ENCODE measurements at regions not wholly inside any gene's neighbourhood (a gene's known extent, or its start where the extent isn't known, plus 50 kb on each side); places are given as distances from the start of the nearest gene placed in this dataset.

DNA sequence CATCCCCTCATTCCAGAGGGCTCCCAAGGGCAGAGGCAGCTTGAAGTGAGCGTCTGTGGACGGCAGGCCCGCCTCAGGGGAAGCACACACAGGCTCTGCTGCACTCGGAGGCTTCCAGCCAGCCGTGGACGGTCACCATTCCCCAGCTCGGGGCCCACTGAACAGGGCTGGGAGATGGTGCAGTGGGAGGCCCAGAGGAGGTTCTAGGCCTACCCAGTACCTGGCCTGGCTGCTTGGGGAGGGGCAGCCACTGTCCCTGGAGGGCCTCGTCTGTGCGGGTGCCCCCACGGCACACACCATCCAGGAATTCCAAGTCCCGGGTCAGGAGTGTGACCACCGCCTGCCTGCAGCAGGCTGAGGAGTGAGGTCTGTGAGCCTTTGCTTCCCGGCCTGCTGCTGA lies 80.4 kb downstream of the SIK1 start:
- no peaks in the 10 kb centered on the region for H3F3A ChIP-seq (ENCODE audit: low read depth)
- H3K4me3 ChIP-seq (ENCODE audit: low read length, poor library complexity, severe bottlenecking) = peak overlapping the region; percentile 16
- H3K36me3 ChIP-seq (ENCODE audit: insufficient read depth, low read length) = no peaks in the 10 kb centered on the region
- peak overlapping the region; percentile 69 for H3K9ac ChIP-seq (ENCODE audit: low read depth, low read length, poor library complexity, severe bottlenecking)
- no peaks in the 10 kb centered on the region for H3K27me3 ChIP-seq (ENCODE audit: insufficient read depth, low read length, poor library complexity, severe bottlenecking)
- peak overlapping the region; percentile 75 for H2AFZ ChIP-seq (ENCODE audit: low read length)
- H3K4me2 ChIP-seq (ENCODE audit: low read depth, low read length, poor library complexity, severe bottlenecking) = peak overlapping the region; percentile 22
- H3K79me2 ChIP-seq (ENCODE audit: insufficient read depth, low read length) = no peaks in the 10 kb centered on the region
- H3K9me2 ChIP-seq (replicated peaks; ENCODE audit: low read depth, low read length) = no peaks in the 10 kb centered on the region
- no peaks in the 10 kb centered on the region for H4K20me1 ChIP-seq (ENCODE audit: insufficient read depth, low read length, poor library complexity, severe bottlenecking)
- H3K9me3 ChIP-seq (ENCODE audit: insufficient read depth, low read depth, low read length) = no peaks in the 10 kb centered on the region
- TF ChIP-seq EZH2phosphoT487 (IDR thresholded peaks at IDR 0.05; ENCODE audit: borderline replicate concordance) = no peak
- TF ChIP-seq, protein P1, sequence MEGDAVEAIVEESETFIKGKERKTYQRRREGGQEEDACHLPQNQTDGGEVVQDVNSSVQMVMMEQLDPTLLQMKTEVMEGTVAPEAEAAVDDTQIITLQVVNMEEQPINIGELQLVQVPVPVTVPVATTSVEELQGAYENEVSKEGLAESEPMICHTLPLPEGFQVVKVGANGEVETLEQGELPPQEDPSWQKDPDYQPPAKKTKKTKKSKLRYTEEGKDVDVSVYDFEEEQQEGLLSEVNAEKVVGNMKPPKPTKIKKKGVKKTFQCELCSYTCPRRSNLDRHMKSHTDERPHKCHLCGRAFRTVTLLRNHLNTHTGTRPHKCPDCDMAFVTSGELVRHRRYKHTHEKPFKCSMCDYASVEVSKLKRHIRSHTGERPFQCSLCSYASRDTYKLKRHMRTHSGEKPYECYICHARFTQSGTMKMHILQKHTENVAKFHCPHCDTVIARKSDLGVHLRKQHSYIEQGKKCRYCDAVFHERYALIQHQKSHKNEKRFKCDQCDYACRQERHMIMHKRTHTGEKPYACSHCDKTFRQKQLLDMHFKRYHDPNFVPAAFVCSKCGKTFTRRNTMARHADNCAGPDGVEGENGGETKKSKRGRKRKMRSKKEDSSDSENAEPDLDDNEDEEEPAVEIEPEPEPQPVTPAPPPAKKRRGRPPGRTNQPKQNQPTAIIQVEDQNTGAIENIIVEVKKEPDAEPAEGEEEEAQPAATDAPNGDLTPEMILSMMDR (conservative IDR thresholded peaks at IDR 0.05; ENCODE audit: low read length) = no peak
- H3K4me1 ChIP-seq (ENCODE audit: insufficient read depth, low read length, poor library complexity, severe bottlenecking) = peaks cover 7% of the 10 kb centered on the region

DNA sequence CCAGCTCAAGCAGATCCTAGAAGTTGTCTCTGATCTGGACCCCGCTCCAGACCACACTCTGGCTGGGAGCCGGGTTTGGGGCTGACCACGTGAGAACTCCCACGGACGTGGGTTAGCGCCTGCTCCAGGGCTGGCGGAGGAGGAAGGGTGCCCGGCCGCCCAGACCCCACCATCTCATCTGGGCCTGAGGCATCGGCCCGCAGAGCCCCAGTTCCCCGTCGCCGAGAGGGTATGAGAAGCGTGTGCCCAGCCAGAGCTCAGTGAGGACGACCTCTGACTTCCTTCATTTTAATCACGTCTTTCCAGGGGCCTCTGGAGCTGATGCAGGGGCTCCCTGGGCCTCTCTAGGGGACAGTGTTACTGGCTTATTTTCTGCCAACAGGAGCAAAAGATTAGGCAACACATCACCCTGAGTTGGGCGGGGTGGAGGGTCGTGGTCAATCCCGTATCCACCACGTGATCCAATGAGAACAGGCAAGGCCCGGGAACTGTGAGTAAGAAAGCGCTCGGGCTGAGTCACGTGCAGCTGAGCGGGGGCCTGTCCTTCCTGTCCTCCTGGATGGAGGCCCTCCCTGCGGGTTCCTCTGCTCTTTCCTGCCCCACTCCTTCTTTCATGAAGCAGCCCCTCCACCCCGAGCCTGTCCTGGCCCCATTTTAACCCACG lies 81.1 kb downstream of the SIK1 start:
- Histone ChIP-seq H3K27me3 (ENCODE audit: insufficient read depth, low read length, poor library complexity, severe bottlenecking) (no peaks in the 10 kb centered on the region), H3K9me2 (replicated peaks; ENCODE audit: low read depth, low read length) (no peaks in the 10 kb centered on the region), H2AFZ (ENCODE audit: low read length) (peak overlapping the region; percentile 75), H3K4me1 (ENCODE audit: insufficient read depth, low read length, poor library complexity, severe bottlenecking) (peaks cover 7% of the 10 kb centered on the region), H4K20me1 (ENCODE audit: insufficient read depth, low read length, poor library complexity, severe bottlenecking) (no peaks in the 10 kb centered on the region), H3K36me3 (ENCODE audit: insufficient read depth, low read length) (no peaks in the 10 kb centered on the region), H3K4me2 (ENCODE audit: low read depth, low read length, poor library complexity, severe bottlenecking) (peak overlapping the region; percentile 22), H3K79me2 (ENCODE audit: insufficient read depth, low read length) (no peaks in the 10 kb centered on the region), H3K4me3 (ENCODE audit: low read length, poor library complexity, severe bottlenecking) (no peak overlapping the region), H3F3A (ENCODE audit: low read depth) (no peaks in the 10 kb centered on the region), H3K9ac (ENCODE audit: low read depth, low read length, poor library complexity, severe bottlenecking) (peak overlapping the region; percentile 69), H3K9me3 (ENCODE audit: insufficient read depth, low read depth, low read length) (no peaks in the 10 kb centered on the region)
- no peak for TF ChIP-seq EZH2phosphoT487 (IDR thresholded peaks at IDR 0.05; ENCODE audit: borderline replicate concordance)
- TF ChIP-seq, protein P1 (conservative IDR thresholded peaks at IDR 0.05; ENCODE audit: low read length) = no peak

DNA sequence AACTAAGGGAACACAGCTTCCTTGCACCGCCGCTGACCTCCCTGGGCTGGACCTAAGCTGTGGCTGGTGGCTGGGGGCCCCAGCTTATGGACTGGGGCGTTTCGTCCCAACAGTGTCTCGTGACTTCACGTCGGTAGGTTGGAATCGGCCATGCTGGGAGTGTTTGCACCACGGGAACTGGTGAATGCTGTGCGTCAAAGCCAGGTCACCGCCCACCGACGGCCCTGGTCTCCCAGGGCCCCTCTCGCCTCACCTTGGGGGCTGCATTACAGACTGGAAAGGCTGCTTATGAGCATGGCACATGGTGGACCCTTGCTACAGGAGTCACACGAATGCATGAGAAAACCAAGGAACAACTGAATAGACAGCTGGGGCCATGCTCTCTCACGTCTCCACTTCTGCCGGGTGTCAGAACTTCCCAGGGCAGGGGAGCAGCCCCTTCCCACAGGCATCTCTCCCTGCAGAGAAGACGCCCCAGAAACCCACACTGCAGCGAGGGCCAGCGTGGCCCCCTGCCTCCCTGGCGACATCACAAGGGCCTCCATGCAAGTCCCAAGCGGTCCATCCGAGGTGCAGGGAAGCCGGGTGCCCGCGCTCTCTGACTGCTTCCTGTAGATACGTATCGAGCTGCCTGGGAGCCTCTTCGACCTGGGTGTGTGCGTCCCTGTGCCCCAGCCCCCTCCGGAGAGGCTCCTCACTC lies 81.7 kb downstream of the SIK1 start:
- no peak overlapping the region for H3K4me3 ChIP-seq (ENCODE audit: low read length, poor library complexity, severe bottlenecking)
- no peaks in the 10 kb centered on the region for H3K9me3 ChIP-seq (ENCODE audit: insufficient read depth, low read depth, low read length)
- H3F3A ChIP-seq (ENCODE audit: low read depth) = no peaks in the 10 kb centered on the region
- H3K4me2 ChIP-seq (ENCODE audit: low read depth, low read length, poor library complexity, severe bottlenecking) = no peak overlapping the region
- H3K9me2 ChIP-seq (replicated peaks; ENCODE audit: low read depth, low read length) = no peaks in the 10 kb centered on the region
- no peaks in the 10 kb centered on the region for H3K36me3 ChIP-seq (ENCODE audit: insufficient read depth, low read length)
- H3K9ac ChIP-seq (ENCODE audit: low read depth, low read length, poor library complexity, severe bottlenecking) = no peak overlapping the region
- no peaks in the 10 kb centered on the region for H3K27me3 ChIP-seq (ENCODE audit: insufficient read depth, low read length, poor library complexity, severe bottlenecking)
- H3K4me1 ChIP-seq (ENCODE audit: insufficient read depth, low read length, poor library complexity, severe bottlenecking) = peaks cover 7% of the 10 kb centered on the region
- no peaks in the 10 kb centered on the region for H4K20me1 ChIP-seq (ENCODE audit: insufficient read depth, low read length, poor library complexity, severe bottlenecking)
- no peak for TF ChIP-seq EZH2phosphoT487 (IDR thresholded peaks at IDR 0.05; ENCODE audit: borderline replicate concordance)
- TF ChIP-seq, protein P1 (conservative IDR thresholded peaks at IDR 0.05; ENCODE audit: low read length) = no peak
- no peak overlapping the region for H2AFZ ChIP-seq (ENCODE audit: low read length)
- no peaks in the 10 kb centered on the region for H3K79me2 ChIP-seq (ENCODE audit: insufficient read depth, low read length)

Measured in Loucy (cell line).